GM21528 (cell line): ENCODE measurements at regions not wholly inside any gene's neighbourhood (a gene's known extent, or its start where the extent isn't known, plus 50 kb on each side); places are given as distances from the start of the nearest gene placed in this dataset.
A peak's percentile ranks its signal among the peaks of the same experiment; 100 is the strongest.

Experiments used
- ATAC-seq: cut with Tn5 transposase; IDR thresholded peaks from one replicate; pipeline ENCODE4 v1.9.1; 2021; ENCODE audit warnings: mild to moderate bottlenecking, moderate library complexity; ENCODE audit not compliant: unreplicated experiment, low FRiP score

- ATAC-seq: no peak
These were observed 158.2 kb upstream of the CPEB2 start for GRCh38 chr4:14844061-14844460.

DNA sequence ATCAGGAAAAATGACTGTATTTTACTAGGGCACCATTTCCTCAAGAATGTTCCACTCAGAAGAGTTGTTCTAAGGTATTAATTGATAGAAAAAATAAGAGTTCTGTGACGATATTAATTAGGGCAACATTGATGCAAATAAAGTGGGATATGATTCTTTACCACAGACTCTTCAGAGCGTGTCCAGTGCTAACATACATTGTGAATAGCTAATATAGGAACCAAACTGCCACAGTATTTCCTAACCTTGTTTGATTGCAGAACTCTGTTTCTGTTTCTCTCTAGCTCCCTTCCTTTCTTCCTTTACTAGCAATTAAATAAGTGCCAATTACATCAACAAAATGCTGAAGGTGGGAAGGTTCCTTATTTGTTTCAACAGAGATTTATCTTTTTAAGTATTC lies 154.1 kb upstream of the CPEB2 start:
- ATAC-seq: no peak

DNA sequence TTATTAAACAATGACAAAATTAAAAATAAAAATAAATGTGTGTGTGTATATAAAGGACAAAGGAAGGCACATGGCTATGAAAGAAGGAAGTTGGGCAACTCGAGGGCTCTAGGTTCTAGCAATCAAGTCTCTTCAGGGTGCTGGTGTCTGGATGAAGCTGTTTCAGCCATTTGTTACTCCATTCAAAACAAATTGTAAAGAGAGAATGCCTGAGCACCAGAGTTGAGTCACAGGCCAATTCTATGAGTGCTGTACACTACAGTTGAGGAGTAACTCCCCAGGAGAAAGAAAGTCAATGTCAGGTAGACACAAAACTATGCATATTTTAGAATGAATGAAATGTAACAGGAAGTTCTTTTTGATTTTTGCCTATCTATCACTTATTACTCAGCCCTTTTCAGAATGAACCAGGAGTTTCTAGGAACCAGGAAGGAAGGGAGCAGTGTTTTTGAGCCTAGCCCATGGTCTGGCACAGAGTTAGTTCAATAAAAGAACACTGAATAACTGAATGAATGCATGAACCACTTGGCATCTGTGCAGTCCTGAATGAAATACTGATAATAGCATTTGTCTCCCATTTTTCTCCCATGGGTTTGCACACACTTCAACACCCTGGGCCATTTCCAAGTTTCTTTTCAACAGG lies 151.7 kb upstream of the CPEB2 start:
- no peak for ATAC-seq

DNA sequence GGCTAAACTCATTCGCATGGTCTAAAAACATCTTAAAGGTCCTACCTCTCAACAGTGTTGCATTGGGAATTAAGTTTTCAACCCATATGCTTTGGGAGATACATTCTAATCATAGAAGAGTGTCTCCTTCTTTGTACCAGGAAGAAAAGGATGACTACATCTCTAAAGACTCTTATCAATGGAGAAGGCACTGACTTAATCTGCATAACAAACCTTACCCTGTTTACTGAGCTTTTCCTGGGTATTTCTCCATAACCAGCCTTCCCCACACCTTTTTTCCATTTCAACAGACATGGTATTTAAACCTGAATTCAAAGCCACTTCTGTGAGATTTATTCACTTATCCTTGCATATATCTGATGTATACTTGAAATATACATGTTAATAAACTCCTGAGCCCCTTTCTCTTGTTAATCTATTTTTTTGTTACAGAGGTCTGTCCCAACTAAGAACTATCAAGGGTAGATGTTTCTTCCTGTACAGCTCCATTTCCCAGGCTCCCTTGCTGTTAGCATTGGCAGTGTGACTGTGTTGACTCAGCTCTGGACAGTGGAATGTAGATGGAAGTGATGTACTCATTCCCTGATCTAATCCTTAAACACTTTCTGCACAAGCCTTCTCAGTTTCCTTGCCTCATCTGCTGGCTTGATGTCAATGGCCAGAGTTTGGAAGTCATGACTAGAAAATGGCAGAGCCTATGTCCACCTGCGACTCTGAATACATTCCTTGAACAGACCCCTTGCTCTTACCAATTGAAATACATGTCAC lies 148.9 kb upstream of the CPEB2 start:
- ATAC-seq: no peak

DNA sequence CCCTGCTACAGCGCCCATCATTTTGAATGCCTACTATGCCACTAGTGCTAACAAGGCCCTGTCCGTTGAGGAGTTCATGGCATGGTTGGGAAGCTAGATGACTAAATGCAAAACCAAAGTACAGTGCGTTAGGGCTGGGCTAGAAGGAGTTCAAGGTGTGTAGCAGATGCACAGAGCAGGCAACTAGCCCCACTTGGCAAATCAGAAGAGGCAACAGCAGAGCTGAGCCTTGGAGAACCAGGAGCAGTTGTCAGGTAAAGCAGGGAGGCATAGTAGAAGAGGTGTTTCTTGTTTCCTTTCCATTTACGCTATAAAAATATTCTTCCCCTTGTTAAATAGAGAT lies 146.6 kb upstream of the CPEB2 start:
- ATAC-seq: no peak

DNA sequence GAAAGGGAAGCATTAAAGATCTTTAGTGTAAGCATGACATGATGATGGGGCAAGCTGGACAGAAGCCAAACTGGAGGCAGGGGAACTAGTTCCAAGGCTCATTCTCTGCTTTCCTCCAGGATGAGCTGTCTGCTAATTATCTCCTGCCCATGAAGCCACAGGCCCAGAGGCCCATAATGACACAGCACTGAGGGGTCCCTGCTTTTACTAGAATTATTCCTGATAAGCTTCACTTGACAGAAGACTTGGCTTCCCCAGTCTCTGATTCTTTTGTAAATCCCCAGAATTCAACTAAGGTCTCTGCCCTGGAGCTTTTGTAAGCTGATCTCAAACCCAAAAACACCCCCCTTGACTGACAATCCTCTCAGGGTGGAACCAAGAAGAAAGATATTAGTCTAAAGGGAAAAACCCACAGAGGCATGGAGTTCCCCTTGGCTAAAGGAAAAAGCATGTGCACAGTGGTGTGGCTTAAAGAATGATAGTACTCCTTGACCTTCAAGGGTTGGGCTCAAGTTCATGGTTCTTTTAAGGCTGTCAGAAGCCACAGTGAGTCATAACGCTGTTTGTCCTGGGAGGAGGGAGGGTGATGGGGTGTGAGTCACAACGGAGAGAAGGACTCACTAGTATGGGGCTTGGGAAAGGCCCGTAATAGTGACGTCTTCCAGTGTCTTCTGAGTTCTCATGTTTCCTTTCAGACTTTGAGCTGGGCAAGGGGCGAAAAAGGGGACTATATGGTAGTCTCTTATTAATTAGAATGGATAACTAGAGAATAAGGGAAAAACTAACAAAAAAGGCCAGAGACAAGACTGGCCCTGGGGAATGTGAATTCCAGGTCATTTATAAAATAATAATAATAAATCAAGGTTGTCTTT lies 146.0 kb upstream of the CPEB2 start:
- peak; percentile 94 for ATAC-seq

DNA sequence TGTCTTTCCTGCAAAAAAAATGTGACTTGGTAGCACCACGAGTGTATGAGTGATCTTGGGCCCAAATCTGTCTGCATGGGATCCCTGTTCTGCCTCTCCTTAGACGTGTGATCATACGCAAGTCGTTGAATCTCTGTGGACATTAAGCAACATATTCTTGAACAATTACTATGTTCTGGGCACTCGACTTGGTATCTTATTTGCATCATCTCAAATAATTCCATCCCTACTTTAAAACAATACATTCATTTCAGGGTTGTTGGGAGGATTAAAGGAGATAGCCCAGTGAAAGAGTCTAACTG lies 145.4 kb upstream of the CPEB2 start:
- no peak for ATAC-seq

DNA sequence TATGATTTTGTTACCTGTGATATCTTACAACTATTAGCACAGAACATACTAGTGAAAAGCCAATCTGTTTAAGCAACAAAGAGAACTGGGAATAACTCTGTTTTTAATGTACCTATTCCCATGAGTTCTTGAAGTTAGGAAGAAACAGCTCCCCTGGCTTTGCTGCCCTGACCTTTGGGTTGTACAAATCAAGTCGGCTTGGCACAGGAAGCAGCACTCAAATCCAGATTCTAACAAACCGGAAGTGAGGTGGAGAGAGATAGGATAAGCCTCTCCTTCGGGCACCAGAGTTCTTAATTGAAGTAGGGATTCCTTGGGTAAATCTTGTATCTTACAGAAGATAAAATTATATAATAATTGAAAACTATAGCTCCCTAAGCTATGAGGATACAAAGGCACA lies 144.8 kb upstream of the CPEB2 start:
- no peak for ATAC-seq

DNA sequence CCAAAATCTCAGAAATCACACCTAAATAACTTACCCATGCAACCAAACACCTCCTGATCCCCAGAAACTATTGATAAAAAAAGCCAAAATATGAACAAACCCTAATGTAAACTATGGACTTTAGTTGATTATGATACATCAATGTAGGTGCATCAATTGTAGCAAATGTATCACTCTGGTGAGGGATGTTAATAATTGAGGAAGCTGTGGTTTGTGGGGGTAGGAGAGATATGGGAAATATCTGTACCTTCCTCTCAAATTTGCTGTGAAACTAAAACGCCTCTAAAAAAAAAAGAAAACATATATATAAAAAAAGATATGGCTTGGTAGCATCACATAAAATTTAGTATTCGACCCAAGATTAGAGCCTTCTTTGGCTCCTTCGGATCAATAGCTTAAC lies 144.3 kb upstream of the CPEB2 start:
- ATAC-seq: no peak

DNA sequence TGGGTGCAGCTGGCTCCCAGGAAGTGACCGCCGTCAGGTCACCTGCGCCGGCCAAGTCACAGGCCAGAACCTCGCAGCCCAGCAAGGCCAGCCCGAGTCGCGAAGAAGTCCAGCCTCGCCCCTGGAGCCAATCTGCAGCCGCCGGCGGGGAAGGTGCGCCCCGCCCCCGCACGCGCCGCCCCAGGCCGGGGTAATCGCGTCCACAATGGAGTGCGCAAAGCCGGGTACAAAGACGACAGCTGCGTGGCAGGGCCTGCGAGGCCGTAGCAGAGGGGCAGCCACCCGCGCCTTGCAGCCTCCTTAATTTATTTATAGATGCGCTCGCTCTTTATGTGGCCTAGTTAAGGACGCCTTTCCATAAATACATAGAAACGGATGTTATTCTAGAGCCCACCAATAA lies 139.4 kb upstream of the CPEB2 start:
- ATAC-seq: no peak

- ATAC-seq: no peak
These were observed 138.6 kb upstream of the CPEB2 start for GRCh38 chr4:14863418-14864364.

- no peak for ATAC-seq
These were observed 137.8 kb upstream of the CPEB2 start for GRCh38 chr4:14864365-14865030.

- no peak for ATAC-seq
These were observed 137.3 kb upstream of the CPEB2 start for GRCh38 chr4:14865031-14865366.

DNA sequence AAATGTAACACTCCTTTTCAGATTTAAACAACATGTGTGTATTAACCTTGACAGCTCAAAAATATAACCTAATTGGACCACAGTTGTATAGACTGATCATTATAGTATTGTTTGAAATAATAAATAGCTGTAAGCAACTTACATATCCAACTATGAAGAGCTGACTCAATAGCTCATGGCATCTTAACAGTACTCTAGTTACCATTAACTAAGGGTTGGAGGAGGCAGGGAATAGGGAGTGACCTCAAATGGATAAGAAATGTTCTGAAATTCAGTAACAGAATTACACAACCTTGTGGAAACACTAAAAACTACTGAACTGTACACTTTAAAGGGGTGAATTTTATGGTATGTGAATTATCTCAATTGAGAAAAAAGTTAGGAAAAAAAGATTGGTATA lies 136.5 kb upstream of the CPEB2 start:
- no peak for ATAC-seq

DNA sequence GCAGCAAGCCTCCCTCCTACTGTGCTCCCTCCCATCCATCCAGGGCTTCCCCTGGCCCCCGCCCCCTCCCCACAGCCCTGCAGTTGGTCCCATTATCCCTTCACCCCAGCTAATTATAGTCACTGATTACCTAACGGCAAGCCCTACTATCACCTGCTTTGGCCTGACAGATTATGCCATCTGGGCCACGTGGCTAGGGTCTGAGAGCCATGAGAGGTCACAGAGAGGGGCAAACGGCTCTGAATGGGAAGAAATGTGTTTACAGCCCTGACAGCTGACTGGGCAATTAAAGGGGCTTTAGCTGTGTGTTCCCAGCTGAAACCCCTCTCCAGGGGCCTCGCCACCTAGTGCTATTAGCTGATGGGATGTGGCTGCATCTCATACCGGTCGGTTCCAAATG lies 134.4 kb upstream of the CPEB2 start:
- ATAC-seq: no peak

GRCh38 chr4:14868426-14869395 lies 133.6 kb upstream of the CPEB2 start:
- ATAC-seq: no peak

DNA sequence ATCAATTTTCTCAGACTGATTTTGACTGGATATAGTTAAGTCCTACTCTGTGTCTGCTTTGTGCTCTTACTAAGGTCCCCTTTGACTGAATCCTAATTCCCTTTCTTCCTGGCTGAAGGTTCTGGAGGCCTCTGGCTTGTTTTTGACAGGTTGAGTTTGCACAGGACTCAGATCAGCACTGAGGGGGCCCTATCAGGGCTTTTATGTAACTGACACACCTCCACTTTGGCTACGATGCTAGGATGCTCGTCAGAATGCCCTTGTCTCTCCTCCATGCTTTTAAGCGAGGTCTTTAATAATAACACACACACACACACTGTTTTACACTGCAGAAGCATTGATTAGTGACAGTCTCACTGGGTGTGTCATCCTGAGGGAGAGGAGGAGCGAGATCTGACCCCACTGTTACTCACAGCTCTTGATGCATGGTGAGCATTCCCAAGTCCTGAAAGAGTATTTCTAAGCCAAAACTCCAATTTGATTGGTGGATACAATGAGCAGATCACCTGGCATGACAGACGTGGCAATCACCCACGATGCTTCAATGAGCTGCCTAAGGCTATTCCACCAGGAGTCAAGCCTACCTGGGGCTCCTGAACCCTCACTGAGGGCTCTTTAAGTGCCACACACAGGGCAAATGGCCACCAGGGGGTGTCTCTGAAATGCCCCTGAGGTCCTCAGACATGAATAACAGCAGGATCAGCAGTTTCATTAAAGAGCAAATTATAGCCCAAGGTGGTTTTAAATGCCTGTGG lies 130.4 kb upstream of the CPEB2 start:
- ATAC-seq: no peak

GRCh38 chr4:14874990-14875389 lies 127.3 kb upstream of the CPEB2 start:
- ATAC-seq: peak; percentile 65
